ENCODE measurements at regions not wholly inside any gene's neighbourhood (a gene's known extent, or its start where the extent isn't known, plus 50 kb on each side); places are given as distances from the start of the nearest gene placed in this dataset.
"Not testable (repeated sequence)": the region's sequence is repeated elsewhere in the genome, so short reads cannot be mapped to it uniquely, and the experiment has no call there.

- in situ Hi-C loops (cut with HindIII; ENCODE audit: low pct_ligation_motif_present, low pct_unique_long_range_greater_than_20kb, low sequenced_read_pairs), result not testable (repeated sequence)
These were observed 98.7 kb upstream of the GPR141 start for GRCh38 chr7:37584651-37585463.

GRCh38 chr7:37590824-37591223 is 92.7 kb upstream of the GPR141 start:
- in situ Hi-C loops (cut with HindIII; ENCODE audit: low pct_ligation_motif_present, low pct_unique_long_range_greater_than_20kb, low sequenced_read_pairs), result no loop called here
- no peak for DNase-seq

More at GRCh38 chr7:37584651-37585463, 98.7 kb upstream of the GPR141 start:
- DNase-seq, result not testable (repeated sequence)

GRCh38 chr7:37592366-37592765 is 91.2 kb upstream of the GPR141 start:
- DNase-seq, result no peak
- in situ Hi-C loops (cut with HindIII; ENCODE audit: low pct_ligation_motif_present, low pct_unique_long_range_greater_than_20kb, low sequenced_read_pairs), result no loop called here

DNA sequence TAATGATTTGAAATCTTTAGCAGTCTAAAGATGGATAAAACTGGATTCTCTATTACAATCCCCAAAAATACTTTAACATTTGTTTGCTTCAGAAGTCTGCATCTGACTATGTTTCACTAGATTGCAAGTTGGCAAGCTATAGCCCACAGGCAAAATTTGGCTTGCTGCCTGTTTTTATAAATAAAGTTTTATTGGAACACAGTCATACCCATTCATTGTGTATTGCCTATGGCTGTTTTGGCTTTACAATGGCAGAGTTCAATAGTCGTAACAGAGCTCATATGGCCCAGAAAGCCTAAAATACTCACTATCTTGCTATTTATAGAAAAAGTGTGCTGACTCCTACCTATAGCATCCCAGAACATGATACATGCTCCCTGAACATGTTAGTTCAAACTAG is 89.0 kb upstream of the GPR141 start:
- no peak for DNase-seq

DNA sequence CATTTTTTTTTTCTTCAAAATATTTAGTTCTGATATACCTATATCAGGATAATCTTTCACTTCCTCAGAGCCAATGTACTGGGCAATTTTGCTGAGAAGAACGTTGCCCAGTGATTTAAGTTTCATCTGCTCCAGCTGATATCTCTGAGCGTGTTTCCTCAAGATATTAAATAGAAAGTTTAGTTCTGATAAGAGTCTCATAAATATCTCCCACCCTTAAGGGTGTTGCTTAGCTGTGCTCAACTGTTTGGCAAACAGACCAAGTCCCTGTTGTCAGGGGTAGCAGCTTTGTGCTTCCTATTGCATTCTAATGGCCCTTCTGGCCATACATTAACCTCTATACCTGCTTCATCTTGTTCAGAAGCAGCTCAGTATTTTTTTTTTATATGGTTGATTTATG is 84.7 kb upstream of the GPR141 start:
- in situ Hi-C loops (cut with HindIII; ENCODE audit: low pct_ligation_motif_present, low pct_unique_long_range_greater_than_20kb, low sequenced_read_pairs), result no loop called here

More for the DNA sequence above, 89.0 kb upstream of the GPR141 start:
- in situ Hi-C loops (cut with HindIII; ENCODE audit: low pct_ligation_motif_present, low pct_unique_long_range_greater_than_20kb, low sequenced_read_pairs), result no loop called here

GRCh38 chr7:37601321-37601720 is 82.2 kb upstream of the GPR141 start:
- no peak for DNase-seq
- in situ Hi-C loops (cut with HindIII; ENCODE audit: low pct_ligation_motif_present, low pct_unique_long_range_greater_than_20kb, low sequenced_read_pairs), result no loop called here

More for the DNA sequence above, 84.7 kb upstream of the GPR141 start:
- DNase-seq, result no peak

DNA sequence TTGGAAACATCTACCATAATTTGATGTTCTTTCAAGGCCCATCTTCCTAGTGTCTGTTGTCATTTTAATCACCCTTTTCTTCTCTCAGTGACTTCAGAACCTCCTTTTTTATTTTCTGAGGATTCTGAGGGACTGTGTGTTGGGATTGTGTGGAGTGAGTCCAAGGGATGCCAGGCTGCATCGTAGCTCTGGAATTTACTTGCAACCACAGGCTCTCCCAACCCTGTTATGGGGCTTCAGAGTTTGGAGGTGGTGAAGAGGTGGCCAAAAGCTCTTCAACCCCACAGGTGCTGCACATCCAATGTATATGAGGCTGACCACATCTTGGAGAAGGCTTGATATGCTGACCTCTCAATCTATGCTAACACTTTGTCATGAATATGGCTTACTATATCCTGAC is 79.5 kb upstream of the GPR141 start:
- in situ Hi-C loops (cut with HindIII; ENCODE audit: low pct_ligation_motif_present, low pct_unique_long_range_greater_than_20kb, low sequenced_read_pairs), result no loop called here
- DNase-seq, result no peak

- in situ Hi-C loops (cut with HindIII; ENCODE audit: low pct_ligation_motif_present, low pct_unique_long_range_greater_than_20kb, low sequenced_read_pairs); DNase-seq: not testable (repeated sequence)
These were observed 66.2 kb upstream of the GPR141 start for GRCh38 chr7:37617406-37617805.

GRCh38 chr7:37633048-37633447 is 50.5 kb upstream of the GPR141 start:
- in situ Hi-C loops (cut with HindIII; ENCODE audit: low pct_ligation_motif_present, low pct_unique_long_range_greater_than_20kb, low sequenced_read_pairs), result no loop called here
- no peak for DNase-seq

Data from ACHN (cell line).